Calu3 (cell line): ENCODE measurements at regions not wholly inside any gene's neighbourhood (a gene's known extent, or its start where the extent isn't known, plus 50 kb on each side); places are given as distances from the start of the nearest gene placed in this dataset.

Source experiments
- BruUV-seq: library from RNA; stranded (reverse); fragments of 400-500 nt; replicated peaks from 2 replicates; lab custom pipeline; 2021; lab: Mats Ljungman, UMichigan
- CTCF ChIA-PET: fragments of 300-600 bp; sonication (Branson Sonifier 250); formaldehyde crosslinking; loops from one replicate; lab custom pipeline; 2022; ENCODE audit warnings: antibody characterized with exemption; lab: Charles Lee
- DNase-seq: peaks from one replicate; pipeline ENCODE4 v3.0.0; 2022
- H3K27ac Mint-ChIP-seq: one replicate; pipeline ENCODE4 v1.8.0; 2022; ENCODE audit warnings: mixed read lengths; ENCODE audit not compliant: unreplicated experiment
- H3K27me3 Mint-ChIP-seq: one replicate; pipeline ENCODE4 v1.8.0; 2022; ENCODE audit warnings: mixed read lengths; ENCODE audit not compliant: unreplicated experiment
- H3K36me3 Mint-ChIP-seq: one replicate; pipeline ENCODE4 v1.8.0; 2022; ENCODE audit warnings: mild to moderate bottlenecking, moderate library complexity, mixed read lengths; ENCODE audit not compliant: insufficient read depth, unreplicated experiment
- H3K4me1 Mint-ChIP-seq: one replicate; pipeline ENCODE4 v1.8.0; 2022; ENCODE audit warnings: mild to moderate bottlenecking, low read depth, mixed read lengths; ENCODE audit not compliant: unreplicated experiment
- H3K4me3 Mint-ChIP-seq: one replicate; pipeline ENCODE4 v1.8.0; 2022; ENCODE audit warnings: mild to moderate bottlenecking, low read depth, moderate library complexity, mixed read lengths; ENCODE audit not compliant: unreplicated experiment
- H3K9me3 Mint-ChIP-seq: one replicate; pipeline ENCODE4 v1.8.0; 2022; ENCODE audit warnings: low read depth, mixed read lengths; ENCODE audit not compliant: unreplicated experiment
- CTCF ChIP-seq: fragments of 200-600 bp; IDR thresholded peaks from one replicate; pipeline ENCODE4 v1.8.0; 2022; ENCODE audit warnings: antibody characterized with exemption; ENCODE audit not compliant: unreplicated experiment
- intact Hi-C: fragments of 100-400 bp; cut with micrococcal nuclease; formaldehyde crosslinking; loops from one replicate; pipeline ENCODE4 v1.10.0; 2022; ENCODE audit not compliant: unreplicated experiment

DNA sequence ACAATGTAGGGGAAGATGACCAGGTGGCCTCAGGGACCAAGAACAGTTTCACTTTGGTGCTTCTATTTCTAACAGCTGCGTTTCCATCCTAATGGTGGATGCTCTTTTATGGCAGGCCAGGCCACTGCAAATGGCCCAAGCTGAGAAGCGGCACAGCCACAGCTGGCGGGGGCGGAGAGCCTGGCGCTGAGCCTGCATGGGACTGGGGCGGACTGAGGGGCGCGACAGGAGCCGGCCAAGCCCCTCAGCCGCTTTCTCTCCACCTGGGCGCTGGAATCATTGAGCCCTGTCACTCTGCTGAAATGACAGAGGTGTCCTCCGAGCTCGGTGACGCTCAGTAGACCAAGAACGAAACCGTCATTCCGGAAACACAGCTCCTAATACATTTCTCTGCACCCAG lies 317.3 kb upstream of the PDE4D start:
- CTCF ChIA-PET, result interaction anchor here (0.6 kb wide), 1 partner anchor 323 kb away, joined by 3 read pairs; no protein-coding TSS in a partner anchor
- no peaks in the 10 kb centered on the region for H3K9me3 Mint-ChIP-seq
- H3K4me1 Mint-ChIP-seq, result no peaks in the 10 kb centered on the region
- H3K4me3 Mint-ChIP-seq, result peak overlapping the region; percentile 50
- no peaks in the 10 kb centered on the region for H3K36me3 Mint-ChIP-seq
- DNase-seq, result peak; percentile 3
- BruUV-seq, result no TSS peak
- TF ChIP-seq CTCF, result no peak
- intact Hi-C loops, result no loop called here
- peaks cover 26% of the 10 kb centered on the region for H3K27me3 Mint-ChIP-seq
- H3K27ac Mint-ChIP-seq, result no peak overlapping the region

DNA sequence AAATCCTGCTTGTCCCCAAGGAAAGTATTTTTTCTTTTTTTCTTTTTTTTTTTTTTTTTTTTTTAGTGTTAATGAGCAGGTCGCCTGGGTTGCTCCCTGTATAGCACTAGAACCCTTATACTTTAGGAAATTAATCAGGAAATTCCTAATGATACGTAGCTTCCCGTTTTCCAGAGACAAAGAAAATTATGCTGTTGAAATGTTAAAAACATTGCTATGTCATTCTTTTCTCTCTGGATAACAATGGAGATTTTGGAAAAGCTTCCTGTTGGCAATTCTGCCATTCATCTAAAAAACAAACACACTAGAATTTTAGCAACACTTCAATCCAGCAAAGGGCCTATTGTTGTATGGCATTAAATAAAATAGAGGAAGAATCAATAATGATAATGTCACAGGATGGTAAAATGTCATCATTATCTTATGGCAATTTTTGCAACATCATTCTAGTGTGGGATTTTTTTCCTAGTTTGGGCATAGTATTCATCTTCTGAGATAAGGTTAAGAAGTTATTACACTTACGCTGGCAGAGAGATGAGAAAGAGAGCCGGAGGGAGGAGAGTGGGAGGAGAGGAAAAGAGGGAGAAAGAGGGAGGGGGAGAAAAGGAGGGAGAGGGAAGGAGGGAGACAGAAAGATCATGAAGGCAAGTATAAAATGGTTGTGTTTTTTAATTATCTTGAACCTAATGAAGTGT lies 315.8 kb upstream of the PDE4D start:
- CTCF ChIA-PET, result no interaction called here
- Mint-ChIP-seq H3K27ac (no peak overlapping the region), H3K36me3 (no peaks in the 10 kb centered on the region), H3K27me3 (peaks cover 26% of the 10 kb centered on the region), H3K4me3 (no peak overlapping the region), H3K4me1 (no peaks in the 10 kb centered on the region), H3K9me3 (no peaks in the 10 kb centered on the region)
- BruUV-seq, result no TSS peak
- intact Hi-C loops, result no loop called here
- TF ChIP-seq CTCF, result no peak
- DNase-seq, result no peak

- CTCF ChIA-PET, result no interaction called here
- Mint-ChIP-seq H3K27ac (no peak overlapping the region), H3K36me3 (no peaks in the 10 kb centered on the region), H3K4me3 (no peak overlapping the region), H3K27me3 (peaks cover 26% of the 10 kb centered on the region), H3K4me1 (no peaks in the 10 kb centered on the region), H3K9me3 (no peaks in the 10 kb centered on the region)
- TF ChIP-seq CTCF, result no peak
- no TSS peak for BruUV-seq
- intact Hi-C loops, result no loop called here
- DNase-seq, result no peak
Observed at GRCh38 chr5:60208716-60209115, 315.2 kb upstream of the PDE4D start.

DNA sequence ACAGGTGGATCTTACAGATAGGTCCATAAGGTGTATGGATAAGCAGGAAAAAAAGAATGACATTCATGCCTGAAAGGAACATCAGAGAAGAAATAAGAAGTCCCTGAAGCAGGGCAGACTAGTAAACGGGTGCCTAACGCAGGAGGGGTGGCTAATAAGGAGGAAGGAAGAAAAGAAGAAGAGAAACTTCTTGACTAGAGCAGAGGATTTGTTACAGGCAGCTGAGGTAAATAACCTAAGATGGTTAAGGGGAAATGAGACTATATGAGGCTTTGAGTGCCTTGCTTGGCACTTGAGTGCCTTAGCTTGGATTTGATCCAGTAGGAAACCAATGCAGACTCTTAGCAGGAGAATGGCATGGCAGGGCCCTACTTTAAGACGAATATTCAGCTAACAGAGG lies 313.5 kb upstream of the PDE4D start:
- Mint-ChIP-seq H3K4me1 (no peaks in the 10 kb centered on the region), H3K4me3 (no peak overlapping the region), H3K36me3 (no peaks in the 10 kb centered on the region), H3K27ac (no peak overlapping the region), H3K27me3 (peaks cover 26% of the 10 kb centered on the region), H3K9me3 (no peaks in the 10 kb centered on the region)
- intact Hi-C loops, result no loop called here
- no TSS peak for BruUV-seq
- DNase-seq, result no peak
- TF ChIP-seq CTCF, result no peak
- CTCF ChIA-PET, result no interaction called here
